ENCODE measurements at regions not wholly inside any gene's neighbourhood (a gene's known extent, or its start where the extent isn't known, plus 50 kb on each side); places are given as distances from the start of the nearest gene placed in this dataset.

DNA sequence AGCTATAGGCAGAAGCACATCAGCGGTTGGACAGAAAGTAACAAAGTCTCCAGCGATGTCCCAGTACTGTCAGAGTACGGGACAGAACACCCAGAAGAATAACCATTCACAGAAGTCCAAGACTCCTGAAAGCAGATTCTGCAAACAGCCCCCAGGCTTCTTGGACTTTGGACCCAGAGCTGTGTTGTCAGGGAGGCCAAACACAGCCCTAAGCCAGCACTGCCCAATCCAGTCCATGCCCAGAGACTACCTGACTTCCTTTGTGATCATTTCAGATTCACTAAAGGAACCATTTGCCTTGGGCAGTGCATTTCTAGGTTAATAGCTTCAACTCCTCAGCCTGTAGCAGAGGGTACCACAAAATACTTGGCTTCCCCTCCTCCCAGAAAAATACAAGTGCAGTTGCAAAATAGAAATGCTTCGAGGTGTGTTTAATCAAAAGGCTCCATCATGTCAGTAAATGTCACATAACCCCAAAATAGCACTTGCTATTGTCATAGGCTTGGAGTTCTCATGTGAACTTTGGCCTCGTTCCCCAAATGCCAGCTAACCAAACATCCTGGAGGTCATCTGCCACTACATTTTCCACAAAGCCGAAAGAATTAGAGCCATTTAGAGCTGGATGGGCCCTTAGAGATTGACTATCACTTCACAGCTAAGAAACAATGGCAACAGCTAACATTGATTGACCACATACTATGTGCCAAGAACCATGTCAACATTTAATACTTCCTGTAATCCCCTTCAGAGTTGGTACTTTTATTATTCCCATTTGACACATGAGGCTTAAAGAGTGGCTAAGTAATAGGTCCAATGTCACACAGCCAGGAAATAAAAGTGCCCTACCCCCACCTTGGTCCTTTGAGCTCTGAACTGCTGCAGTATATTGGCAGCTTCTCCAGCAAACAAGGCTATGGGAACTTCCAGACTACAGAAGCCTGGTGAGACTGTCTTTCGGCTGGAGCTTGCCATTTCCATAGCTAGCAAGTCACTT, 329.9 kb downstream of the FOXO1 start:
- TF ChIP-seq, protein P1, sequence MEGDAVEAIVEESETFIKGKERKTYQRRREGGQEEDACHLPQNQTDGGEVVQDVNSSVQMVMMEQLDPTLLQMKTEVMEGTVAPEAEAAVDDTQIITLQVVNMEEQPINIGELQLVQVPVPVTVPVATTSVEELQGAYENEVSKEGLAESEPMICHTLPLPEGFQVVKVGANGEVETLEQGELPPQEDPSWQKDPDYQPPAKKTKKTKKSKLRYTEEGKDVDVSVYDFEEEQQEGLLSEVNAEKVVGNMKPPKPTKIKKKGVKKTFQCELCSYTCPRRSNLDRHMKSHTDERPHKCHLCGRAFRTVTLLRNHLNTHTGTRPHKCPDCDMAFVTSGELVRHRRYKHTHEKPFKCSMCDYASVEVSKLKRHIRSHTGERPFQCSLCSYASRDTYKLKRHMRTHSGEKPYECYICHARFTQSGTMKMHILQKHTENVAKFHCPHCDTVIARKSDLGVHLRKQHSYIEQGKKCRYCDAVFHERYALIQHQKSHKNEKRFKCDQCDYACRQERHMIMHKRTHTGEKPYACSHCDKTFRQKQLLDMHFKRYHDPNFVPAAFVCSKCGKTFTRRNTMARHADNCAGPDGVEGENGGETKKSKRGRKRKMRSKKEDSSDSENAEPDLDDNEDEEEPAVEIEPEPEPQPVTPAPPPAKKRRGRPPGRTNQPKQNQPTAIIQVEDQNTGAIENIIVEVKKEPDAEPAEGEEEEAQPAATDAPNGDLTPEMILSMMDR (conservative IDR thresholded peaks at IDR 0.05; ENCODE audit: low read length): no peak
- no peak for TF ChIP-seq EZH2phosphoT487 (IDR thresholded peaks at IDR 0.05; ENCODE audit: borderline replicate concordance, low read depth, low read length)
